Breast epithelium (tissue), 3 donors: ENCODE measurements at regions not wholly inside any gene's neighbourhood (a gene's known extent, or its start where the extent isn't known, plus 50 kb on each side); places are given as distances from the start of the nearest gene placed in this dataset.

Experiments
- POLR2A ChIP-seq: fragments of 450-650 bp; IDR thresholded peaks from one replicate; pipeline ENCODE4 v1.6.1; 2016; ENCODE audit warnings: antibody characterized with exemption, mild to moderate bottlenecking, moderate library complexity
- POLR2AphosphoS5 ChIP-seq, 3 donors: sonication (generic); formaldehyde crosslinking; IDR thresholded peaks; one replicate each; pipeline ENCODE4 v1.6.1; 2017; ENCODE audit warnings: antibody characterized with exemption in 3 of 3
- TF ChIP-seq, protein P1 (sequence below), 3 donors: fragments of 450-650 bp; IDR thresholded peaks; one replicate each; pipeline ENCODE4 v1.5.1; 2016 to 2017; ENCODE audit warnings: antibody characterized with exemption in 3 of 3, mild to moderate bottlenecking in 3 of 3, moderate library complexity in 3 of 3

GRCh38 chr1:56324504-56324903, 254.9 kb downstream of the PLPP3 start:
- TF ChIP-seq POLR2A (no peak), POLR2AphosphoS5 (IDR thresholded peaks at IDR 0.05) (no peak)
- TF ChIP-seq, protein P1, sequence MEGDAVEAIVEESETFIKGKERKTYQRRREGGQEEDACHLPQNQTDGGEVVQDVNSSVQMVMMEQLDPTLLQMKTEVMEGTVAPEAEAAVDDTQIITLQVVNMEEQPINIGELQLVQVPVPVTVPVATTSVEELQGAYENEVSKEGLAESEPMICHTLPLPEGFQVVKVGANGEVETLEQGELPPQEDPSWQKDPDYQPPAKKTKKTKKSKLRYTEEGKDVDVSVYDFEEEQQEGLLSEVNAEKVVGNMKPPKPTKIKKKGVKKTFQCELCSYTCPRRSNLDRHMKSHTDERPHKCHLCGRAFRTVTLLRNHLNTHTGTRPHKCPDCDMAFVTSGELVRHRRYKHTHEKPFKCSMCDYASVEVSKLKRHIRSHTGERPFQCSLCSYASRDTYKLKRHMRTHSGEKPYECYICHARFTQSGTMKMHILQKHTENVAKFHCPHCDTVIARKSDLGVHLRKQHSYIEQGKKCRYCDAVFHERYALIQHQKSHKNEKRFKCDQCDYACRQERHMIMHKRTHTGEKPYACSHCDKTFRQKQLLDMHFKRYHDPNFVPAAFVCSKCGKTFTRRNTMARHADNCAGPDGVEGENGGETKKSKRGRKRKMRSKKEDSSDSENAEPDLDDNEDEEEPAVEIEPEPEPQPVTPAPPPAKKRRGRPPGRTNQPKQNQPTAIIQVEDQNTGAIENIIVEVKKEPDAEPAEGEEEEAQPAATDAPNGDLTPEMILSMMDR (IDR thresholded peaks at IDR 0.05): no peak
